DND-41 (cell line): ENCODE measurements at regions not wholly inside any gene's neighbourhood (a gene's known extent, or its start where the extent isn't known, plus 50 kb on each side); places are given as distances from the start of the nearest gene placed in this dataset.

Source experiments
- ATAC-seq: fragments of 200-7000 bp; cut with Tn5 transposase; 3 replicates; pipeline ENCODE4 v1.9.1; 2021; ENCODE audit warnings: low read depth; ENCODE audit not compliant: insufficient read depth
- DNase-seq: peaks from one replicate; pipeline ENCODE4 v3.0.0-alpha.2; 2020
- H2AFZ ChIP-seq: 2 replicates; pipeline ENCODE4 v1.6.0; 2012; ENCODE audit warnings: low read depth, low read length
- H3K27ac ChIP-seq: 2 replicates; pipeline ENCODE4 v1.5.1; 2012; ENCODE audit warnings: low read length, inconsistent platforms
- H3K27me3 ChIP-seq: fragments of 200-600 bp; sonication (generic); 2 replicates; pipeline ENCODE4 v1.6.0; 2012; ENCODE audit warnings: low read length, mild to moderate bottlenecking, inconsistent platforms; ENCODE audit not compliant: insufficient read depth, poor library complexity
- H3K36me3 ChIP-seq: 2 replicates; pipeline ENCODE4 v1.5.1; 2012; ENCODE audit warnings: low read length, inconsistent platforms; ENCODE audit not compliant: insufficient read depth
- H3K4me1 ChIP-seq: 2 replicates; pipeline ENCODE4 v1.5.1; 2012; ENCODE audit warnings: mild to moderate bottlenecking, low read length; ENCODE audit not compliant: insufficient read depth
- H3K4me2 ChIP-seq: 2 replicates; pipeline ENCODE4 v1.6.0; 2012; ENCODE audit warnings: mild to moderate bottlenecking, moderate library complexity, low read length, inconsistent platforms; ENCODE audit not compliant: insufficient read depth
- H3K4me3 ChIP-seq, 2 experiments: fragments of 200-600 bp in 1 of 2; shearing (Covaris generic) in 1 of 2; 2 replicates each; pipeline ENCODE4 v1.5.1; 2012 to 2016; ENCODE audit warnings: inconsistent platforms in 2 of 2, low read length in 2 of 2, mild to moderate bottlenecking in 2 of 2, low read depth in 1 of 2, moderate library complexity in 1 of 2
- H3K79me2 ChIP-seq: 2 replicates; pipeline ENCODE4 v1.6.0; 2012; ENCODE audit warnings: low read length, inconsistent platforms; ENCODE audit not compliant: insufficient read depth
- H3K9ac ChIP-seq: 2 replicates; pipeline ENCODE4 v1.6.0; 2012; ENCODE audit warnings: low read depth, mild to moderate bottlenecking, inconsistent platforms, low read length, moderate library complexity
- H3K9me3 ChIP-seq: 2 replicates; pipeline ENCODE4 v1.5.1; 2012; ENCODE audit warnings: low read length, moderate library complexity, mild to moderate bottlenecking, inconsistent platforms; ENCODE audit not compliant: insufficient read depth, severe bottlenecking
- H4K20me1 ChIP-seq: 2 replicates; pipeline ENCODE4 v1.6.0; 2012; ENCODE audit warnings: low read length; ENCODE audit not compliant: insufficient read depth
- EZH2 ChIP-seq: IDR thresholded peaks from 3 replicates; pipeline ENCODE4 v1.6.1; 2012; ENCODE audit warnings: borderline replicate concordance, low read depth, mild to moderate bottlenecking, moderate library complexity, low read length, inconsistent platforms; ENCODE audit not compliant: severe bottlenecking
- TF ChIP-seq, protein P1 (sequence below): IDR thresholded peaks from 2 replicates; pipeline ENCODE4 v1.5.1; 2012; ENCODE audit warnings: borderline replicate concordance, low read length, moderate library complexity, mild to moderate bottlenecking; ENCODE audit not compliant: poor library complexity, severe bottlenecking; ENCODE audit errors: extremely low read depth

DNA sequence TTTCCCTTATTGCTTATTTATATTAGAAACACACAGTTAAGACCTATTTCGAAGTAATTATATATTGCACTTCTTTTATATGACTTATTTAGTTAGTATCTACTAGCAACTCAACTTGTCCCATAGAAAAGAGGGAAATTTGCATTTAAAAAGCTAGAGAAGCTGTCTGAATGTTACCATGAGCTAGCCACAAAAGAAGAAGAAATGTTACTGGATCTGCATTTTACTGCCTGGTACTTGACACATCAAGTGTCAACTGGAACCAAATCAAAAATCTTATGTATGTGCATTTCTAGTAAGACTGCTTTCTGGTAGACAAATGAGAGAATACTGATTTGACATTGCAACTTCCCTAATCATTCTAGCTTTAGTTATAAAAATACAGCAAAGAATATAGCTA is 424.6 kb upstream of the VRK2 start:
- H3K36me3 ChIP-seq: no peaks in the 10 kb centered on the region
- ATAC-seq (no peak), DNase-seq (no peak)
- H3K79me2 ChIP-seq: no peaks in the 10 kb centered on the region
- no peaks in the 10 kb centered on the region for H3K9me3 ChIP-seq
- no peak overlapping the region for H3K4me2 ChIP-seq
- no peaks in the 10 kb centered on the region for H3K27me3 ChIP-seq
- no peak overlapping the region for H3K4me3 ChIP-seq
- H4K20me1 ChIP-seq: no peaks in the 10 kb centered on the region
- no peak overlapping the region for H2AFZ ChIP-seq
- no peak overlapping the region for H3K9ac ChIP-seq
- no peaks in the 10 kb centered on the region for H3K4me1 ChIP-seq
- H3K27ac ChIP-seq: no peak overlapping the region
- TF ChIP-seq EZH2: no peak
- TF ChIP-seq, protein P1, sequence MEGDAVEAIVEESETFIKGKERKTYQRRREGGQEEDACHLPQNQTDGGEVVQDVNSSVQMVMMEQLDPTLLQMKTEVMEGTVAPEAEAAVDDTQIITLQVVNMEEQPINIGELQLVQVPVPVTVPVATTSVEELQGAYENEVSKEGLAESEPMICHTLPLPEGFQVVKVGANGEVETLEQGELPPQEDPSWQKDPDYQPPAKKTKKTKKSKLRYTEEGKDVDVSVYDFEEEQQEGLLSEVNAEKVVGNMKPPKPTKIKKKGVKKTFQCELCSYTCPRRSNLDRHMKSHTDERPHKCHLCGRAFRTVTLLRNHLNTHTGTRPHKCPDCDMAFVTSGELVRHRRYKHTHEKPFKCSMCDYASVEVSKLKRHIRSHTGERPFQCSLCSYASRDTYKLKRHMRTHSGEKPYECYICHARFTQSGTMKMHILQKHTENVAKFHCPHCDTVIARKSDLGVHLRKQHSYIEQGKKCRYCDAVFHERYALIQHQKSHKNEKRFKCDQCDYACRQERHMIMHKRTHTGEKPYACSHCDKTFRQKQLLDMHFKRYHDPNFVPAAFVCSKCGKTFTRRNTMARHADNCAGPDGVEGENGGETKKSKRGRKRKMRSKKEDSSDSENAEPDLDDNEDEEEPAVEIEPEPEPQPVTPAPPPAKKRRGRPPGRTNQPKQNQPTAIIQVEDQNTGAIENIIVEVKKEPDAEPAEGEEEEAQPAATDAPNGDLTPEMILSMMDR: no peak

DNA sequence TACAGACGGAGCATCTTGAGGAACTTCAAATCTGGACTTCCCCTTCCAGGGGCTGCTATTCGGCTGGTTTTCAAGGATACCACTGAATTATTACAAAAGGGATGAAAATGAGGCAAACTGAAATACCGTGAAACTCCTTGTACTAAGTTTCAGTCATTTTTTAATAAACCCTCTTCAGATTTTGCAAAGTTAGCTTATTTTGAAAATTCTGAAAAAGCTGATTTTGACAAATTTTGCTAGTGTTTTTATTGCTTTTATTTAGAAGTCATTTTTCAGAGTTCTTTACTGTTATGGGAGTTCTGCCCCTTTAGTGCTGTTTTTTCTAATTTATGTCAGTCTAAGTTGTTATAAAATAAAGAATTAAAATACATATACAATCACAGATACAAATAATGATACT is 390.4 kb upstream of the VRK2 start:
- no peaks in the 10 kb centered on the region for H3K36me3 ChIP-seq
- no peaks in the 10 kb centered on the region for H3K27me3 ChIP-seq
- H2AFZ ChIP-seq: no peak overlapping the region
- H3K4me2 ChIP-seq: no peak overlapping the region
- DNase-seq (no peak), ATAC-seq (no peak)
- no peak overlapping the region for H3K9ac ChIP-seq
- no peaks in the 10 kb centered on the region for H3K4me1 ChIP-seq
- H3K9me3 ChIP-seq: peaks cover 11% of the 10 kb centered on the region
- H3K79me2 ChIP-seq: no peaks in the 10 kb centered on the region
- H3K27ac ChIP-seq: no peak overlapping the region
- no peaks in the 10 kb centered on the region for H4K20me1 ChIP-seq
- TF ChIP-seq, protein P1: no peak
- TF ChIP-seq EZH2: no peak
- H3K4me3 ChIP-seq: no peak overlapping the region

DNA sequence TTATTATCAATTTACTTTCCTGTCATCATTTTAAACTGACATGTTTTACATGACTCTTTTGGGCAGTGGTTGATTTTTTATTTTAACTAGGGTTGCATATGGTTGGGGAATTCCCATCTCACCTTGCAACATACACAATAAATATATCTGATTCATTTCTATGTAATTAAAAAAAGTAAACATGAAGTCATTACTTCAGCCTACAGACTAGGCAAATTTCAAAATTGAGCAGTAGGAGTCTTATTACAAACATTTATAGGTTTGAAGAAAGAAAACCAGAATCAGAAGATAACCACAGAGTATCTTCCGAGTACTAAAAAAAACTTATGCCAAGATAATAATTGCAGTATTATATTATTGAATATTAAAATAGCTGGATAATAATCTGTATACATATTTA is 377.0 kb upstream of the VRK2 start:
- no peak overlapping the region for H3K9ac ChIP-seq
- H3K36me3 ChIP-seq: no peaks in the 10 kb centered on the region
- no peaks in the 10 kb centered on the region for H3K27me3 ChIP-seq
- H3K4me1 ChIP-seq: no peaks in the 10 kb centered on the region
- TF ChIP-seq, protein P1: no peak
- no peak for TF ChIP-seq EZH2
- no peak overlapping the region for H3K4me3 ChIP-seq
- H3K27ac ChIP-seq: no peak overlapping the region
- H4K20me1 ChIP-seq: no peaks in the 10 kb centered on the region
- no peak overlapping the region for H3K4me2 ChIP-seq
- DNase-seq (no peak), ATAC-seq (no peak)
- no peaks in the 10 kb centered on the region for H3K9me3 ChIP-seq
- H2AFZ ChIP-seq: no peak overlapping the region
- H3K79me2 ChIP-seq: no peaks in the 10 kb centered on the region

DNA sequence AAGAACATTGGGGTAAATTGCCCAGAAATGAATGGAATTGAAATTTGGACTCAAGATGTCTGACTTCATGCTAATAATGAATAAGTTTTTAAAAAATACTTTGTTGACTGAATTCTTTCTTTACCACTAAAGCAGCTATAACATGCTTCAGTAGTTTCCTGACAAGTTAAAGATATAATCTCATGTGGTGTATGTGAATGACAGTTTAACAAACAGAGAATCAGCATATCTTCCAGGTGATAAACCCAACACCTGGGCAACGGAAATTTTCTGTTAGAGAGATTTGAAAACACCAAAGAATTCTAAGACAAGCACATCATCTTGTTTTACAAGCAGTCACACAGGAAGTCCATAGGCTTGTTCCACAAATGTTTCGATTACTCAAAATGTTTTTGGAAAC is 372.6 kb upstream of the VRK2 start:
- Histone ChIP-seq H3K4me3 (no peak overlapping the region), H3K79me2 (no peaks in the 10 kb centered on the region), H3K36me3 (no peaks in the 10 kb centered on the region), H3K9me3 (no peaks in the 10 kb centered on the region), H2AFZ (no peak overlapping the region), H3K4me2 (no peak overlapping the region), H3K9ac (no peak overlapping the region), H3K27ac (no peak overlapping the region), H4K20me1 (no peaks in the 10 kb centered on the region), H3K4me1 (no peaks in the 10 kb centered on the region), H3K27me3 (no peaks in the 10 kb centered on the region)
- TF ChIP-seq, protein P1: no peak
- TF ChIP-seq EZH2: no peak
- ATAC-seq (no peak), DNase-seq (no peak)
